GM12874 (cell line): ENCODE measurements at regions not wholly inside any gene's neighbourhood (a gene's known extent, or its start where the extent isn't known, plus 50 kb on each side); places are given as distances from the start of the nearest gene placed in this dataset.

Experiments used
- CTCF ChIP-seq: IDR thresholded peaks from 2 replicates; pipeline ENCODE4 v1.5.1; 2011; ENCODE audit warnings: low read depth, mild to moderate bottlenecking, control low read depth, low read length, moderate library complexity; ENCODE audit not compliant: insufficient read depth

DNA sequence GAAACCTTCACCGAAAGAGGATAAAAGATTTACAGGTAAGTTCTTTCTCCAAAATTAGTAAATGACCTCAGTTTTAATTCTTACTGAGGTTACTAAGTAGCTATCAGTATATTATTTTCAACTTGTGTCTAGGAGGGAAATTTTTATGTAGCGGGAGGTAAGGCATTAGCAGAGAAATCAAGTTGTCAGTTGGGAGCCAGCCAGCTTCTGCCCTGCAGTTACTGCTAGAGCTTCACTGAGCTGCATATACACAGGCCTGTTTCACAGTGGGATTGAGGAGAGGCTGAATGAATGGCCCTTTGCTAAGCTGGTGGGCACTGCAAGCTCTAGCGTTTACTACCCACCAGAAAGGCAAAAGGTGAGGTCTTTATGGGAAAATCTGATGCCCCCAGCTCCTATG is 105.7 kb downstream of the ACAA2 start:
- no peak for TF ChIP-seq CTCF

DNA sequence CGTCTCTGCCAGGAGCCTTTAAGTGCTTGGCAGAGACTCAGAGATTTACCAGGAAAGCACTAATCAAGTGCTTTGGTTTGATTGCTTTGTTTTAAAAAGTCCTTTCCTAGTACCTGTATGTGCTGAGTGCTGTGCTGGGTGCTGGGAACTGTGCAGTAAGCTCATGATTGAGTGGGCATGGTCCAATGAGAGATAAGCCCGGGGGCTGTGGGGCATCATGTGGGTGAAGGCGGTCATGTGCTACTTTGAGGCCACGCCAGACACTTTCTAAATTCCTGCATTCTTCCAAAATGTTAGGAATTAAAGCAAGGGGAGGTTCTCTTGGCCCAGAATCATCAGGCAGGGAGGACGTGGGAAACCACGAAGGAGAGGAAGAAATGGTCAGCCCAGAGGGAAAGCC is 109.0 kb downstream of the ACAA2 start:
- no peak for TF ChIP-seq CTCF

DNA sequence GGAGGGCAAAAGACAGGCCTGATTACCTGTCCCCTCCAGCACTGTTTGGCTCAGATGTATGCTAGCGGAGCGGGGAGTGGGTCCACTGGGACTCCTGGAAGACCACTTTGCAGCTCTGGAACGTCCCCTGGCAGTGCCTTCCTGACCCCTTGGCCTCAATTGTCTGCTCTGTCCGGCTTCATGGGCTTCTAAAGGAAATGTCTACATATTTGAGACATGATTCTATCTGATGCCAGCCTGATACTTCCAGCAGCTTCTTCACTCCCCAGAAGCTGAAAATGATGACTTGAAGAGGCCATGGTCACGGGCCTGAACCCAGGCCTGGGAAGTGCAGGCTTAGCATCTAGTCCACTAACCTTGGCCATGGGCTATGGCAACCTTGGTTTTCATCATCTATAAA is 112.1 kb downstream of the ACAA2 start:
- TF ChIP-seq CTCF, result no peak

DNA sequence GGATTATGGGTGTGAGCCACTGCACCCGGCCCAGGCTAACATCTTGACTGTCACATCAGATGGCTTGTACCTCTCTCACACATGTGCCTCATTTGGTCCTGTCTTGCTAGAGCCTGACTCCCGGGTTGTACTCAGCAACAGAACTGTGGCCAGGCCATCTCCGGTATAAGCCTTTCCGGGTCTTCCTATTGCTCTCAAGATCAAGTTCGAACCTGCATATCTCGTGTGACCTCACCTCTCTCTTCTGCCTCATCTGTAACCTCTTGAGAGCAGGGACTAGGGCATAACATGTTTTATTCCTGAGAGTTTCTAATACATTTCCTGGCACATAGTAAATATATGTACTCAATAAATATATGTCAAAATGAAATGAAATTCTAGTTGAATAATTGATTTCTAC is 114.0 kb downstream of the ACAA2 start:
- TF ChIP-seq CTCF, result no peak

DNA sequence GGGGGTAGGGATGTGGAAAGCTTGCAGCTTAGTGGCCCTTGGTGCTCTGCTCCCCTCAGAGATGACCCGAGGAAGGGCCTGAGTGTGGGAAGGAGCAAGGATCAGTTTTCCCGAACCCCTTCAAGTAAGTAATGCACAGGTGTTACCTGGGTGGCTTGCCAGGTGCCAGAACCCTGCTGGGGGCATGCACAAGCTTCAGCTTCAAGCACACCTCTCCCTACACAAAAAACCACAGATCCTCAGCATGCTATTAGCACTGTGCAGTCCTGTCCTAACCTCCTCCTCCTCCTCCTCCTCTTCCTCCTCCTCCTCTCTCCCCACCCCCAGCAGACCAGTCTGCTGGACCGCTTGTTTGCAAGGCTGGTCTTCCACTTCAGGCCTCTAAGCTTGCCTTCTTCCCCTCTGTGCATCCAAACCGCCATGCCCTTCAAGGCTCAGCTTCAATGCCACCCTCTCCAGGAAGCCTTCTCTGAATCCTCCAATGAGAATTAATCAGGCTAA is 114.8 kb downstream of the ACAA2 start:
- no peak for TF ChIP-seq CTCF

DNA sequence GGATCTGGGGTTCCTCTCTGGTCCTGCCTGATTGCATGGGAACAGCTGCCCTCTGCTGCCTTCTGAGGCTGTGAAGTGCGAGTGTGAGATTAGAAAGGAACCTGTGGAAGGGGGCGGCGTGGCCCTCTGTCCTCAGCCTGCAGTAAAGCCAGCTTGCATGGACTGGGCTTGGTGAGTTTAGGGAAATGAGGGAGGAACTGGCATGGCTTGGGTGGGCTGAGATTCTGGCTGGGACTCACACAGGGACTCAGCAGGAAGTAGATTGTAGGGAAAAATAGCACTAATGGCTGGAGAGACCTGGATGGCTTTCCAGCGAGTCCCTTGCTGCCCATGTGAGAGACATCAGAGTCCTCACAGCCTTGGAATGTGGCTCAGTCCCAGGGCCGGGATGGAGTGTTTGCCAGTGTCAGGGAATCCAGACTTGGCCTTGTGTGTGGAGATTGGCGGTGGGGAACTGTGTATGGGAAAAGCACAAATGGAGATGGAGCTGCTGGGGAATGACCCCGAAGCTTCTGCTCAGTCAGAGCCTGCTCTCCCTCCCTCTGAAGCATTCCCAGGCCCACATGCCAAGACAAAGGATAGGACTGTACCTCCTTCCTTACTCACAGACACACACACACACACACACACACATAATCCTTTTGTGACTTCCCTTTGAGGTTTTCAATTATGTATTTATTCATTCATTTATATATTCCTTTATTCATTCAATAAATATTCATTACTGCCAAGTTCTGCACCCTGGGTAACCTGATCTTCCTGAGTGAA is 115.4 kb downstream of the ACAA2 start:
- no peak for TF ChIP-seq CTCF

- no peak for TF ChIP-seq CTCF
These were observed 116.3 kb downstream of the ACAA2 start for GRCh38 chr18:49697049-49697448.

DNA sequence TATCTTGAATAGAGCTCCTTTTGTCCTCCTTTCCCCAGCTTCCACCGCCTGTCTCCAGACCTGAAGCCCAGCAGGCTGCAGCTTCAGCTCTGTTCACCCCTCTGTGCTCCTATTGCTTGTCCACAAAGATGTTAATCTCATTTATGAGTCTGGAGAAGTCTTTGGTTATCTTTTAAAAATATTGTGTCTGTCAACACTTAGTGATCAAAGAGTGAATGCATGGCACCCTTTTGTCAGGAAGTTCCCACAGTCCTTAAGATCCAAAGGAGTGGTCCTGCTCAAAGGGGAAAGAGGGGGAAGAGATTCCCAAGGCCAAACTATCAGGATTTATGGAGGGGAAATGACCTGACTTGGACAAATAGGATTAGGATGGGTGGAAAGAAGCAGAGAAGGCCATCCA is 118.9 kb downstream of the ACAA2 start:
- TF ChIP-seq CTCF, result no peak
